Osteocyte (in vitro differentiated cells): ENCODE measurements at regions not wholly inside any gene's neighbourhood (a gene's known extent, or its start where the extent isn't known, plus 50 kb on each side); places are given as distances from the start of the nearest gene placed in this dataset.

ENCODE experiments used
- DNase-seq: peaks from one replicate; pipeline ENCODE4 v3.0.0; 2021; ENCODE audit warnings: mixed read lengths; ENCODE audit not compliant: unreplicated experiment; ENCODE audit errors: extremely low spot score
- H3K27ac Mint-ChIP-seq: one replicate; pipeline ENCODE4 v1.8.0; 2021; ENCODE audit warnings: mild to moderate bottlenecking, mixed read lengths; ENCODE audit not compliant: unreplicated experiment
- H3K27me3 Mint-ChIP-seq: one replicate; pipeline ENCODE4 v1.8.0; 2021; ENCODE audit warnings: mixed read lengths; ENCODE audit not compliant: unreplicated experiment
- H3K36me3 Mint-ChIP-seq: one replicate; pipeline ENCODE4 v1.8.0; 2021; ENCODE audit warnings: mixed read lengths; ENCODE audit not compliant: unreplicated experiment
- H3K4me1 Mint-ChIP-seq: one replicate; pipeline ENCODE4 v1.8.0; 2021; ENCODE audit warnings: mixed read lengths; ENCODE audit not compliant: unreplicated experiment
- H3K4me3 Mint-ChIP-seq: one replicate; pipeline ENCODE4 v1.8.0; 2021; ENCODE audit warnings: mild to moderate bottlenecking, moderate library complexity, mixed read lengths; ENCODE audit not compliant: unreplicated experiment
- H3K9me3 Mint-ChIP-seq: one replicate; pipeline ENCODE4 v1.8.0; 2021; ENCODE audit warnings: mixed read lengths; ENCODE audit not compliant: unreplicated experiment
- CTCF ChIP-seq: fragments of 200-600 bp; sonication (generic); IDR thresholded peaks from 2 replicates; pipeline ENCODE4 v1.5.0; 2021; ENCODE audit warnings: antibody characterized with exemption, mild to moderate bottlenecking, moderate library complexity

- no peak for DNase-seq
- Mint-ChIP-seq H3K27ac (no peak overlapping the region), H3K27me3 (no peaks in the 10 kb centered on the region), H3K4me3 (no peak overlapping the region), H3K4me1 (no peaks in the 10 kb centered on the region), H3K9me3 (peaks cover 18% of the 10 kb centered on the region), H3K36me3 (no peaks in the 10 kb centered on the region)
- no peak for TF ChIP-seq CTCF
Observed at GRCh38 chr2:22692746-22693145, 692.2 kb upstream of the KLHL29 start.

GRCh38 chr2:22694300-22694699 is 690.7 kb upstream of the KLHL29 start:
- no peaks in the 10 kb centered on the region for H3K27me3 Mint-ChIP-seq
- H3K4me1 Mint-ChIP-seq: no peaks in the 10 kb centered on the region
- DNase-seq: no peak
- H3K4me3 Mint-ChIP-seq: no peak overlapping the region
- H3K36me3 Mint-ChIP-seq: no peaks in the 10 kb centered on the region
- TF ChIP-seq CTCF: no peak
- H3K27ac Mint-ChIP-seq: no peak overlapping the region
- peaks cover 15% of the 10 kb centered on the region for H3K9me3 Mint-ChIP-seq

GRCh38 chr2:22694856-22695255 is 690.1 kb upstream of the KLHL29 start:
- Mint-ChIP-seq H3K9me3 (peaks cover 15% of the 10 kb centered on the region), H3K27me3 (no peaks in the 10 kb centered on the region), H3K27ac (no peak overlapping the region), H3K36me3 (no peaks in the 10 kb centered on the region), H3K4me1 (no peaks in the 10 kb centered on the region), H3K4me3 (no peak overlapping the region)
- no peak for TF ChIP-seq CTCF
- DNase-seq: no peak

GRCh38 chr2:22697054-22697788 is 687.8 kb upstream of the KLHL29 start:
- TF ChIP-seq CTCF: no peak
- H3K4me3 Mint-ChIP-seq: no peak overlapping the region
- H3K9me3 Mint-ChIP-seq: no peaks in the 10 kb centered on the region
- no peaks in the 10 kb centered on the region for H3K36me3 Mint-ChIP-seq
- H3K4me1 Mint-ChIP-seq: no peaks in the 10 kb centered on the region
- no peak overlapping the region for H3K27ac Mint-ChIP-seq
- no peaks in the 10 kb centered on the region for H3K27me3 Mint-ChIP-seq
- DNase-seq: no peak

GRCh38 chr2:22701561-22702160 is 683.3 kb upstream of the KLHL29 start:
- H3K4me1 Mint-ChIP-seq: no peaks in the 10 kb centered on the region
- no peaks in the 10 kb centered on the region for H3K27me3 Mint-ChIP-seq
- H3K9me3 Mint-ChIP-seq: peaks cover 5% of the 10 kb centered on the region
- no peak overlapping the region for H3K4me3 Mint-ChIP-seq
- H3K27ac Mint-ChIP-seq: no peak overlapping the region
- no peak for DNase-seq
- no peak for TF ChIP-seq CTCF
- no peaks in the 10 kb centered on the region for H3K36me3 Mint-ChIP-seq
